Common myeloid progenitor, CD34-positive (primary cell): ENCODE measurements at regions not wholly inside any gene's neighbourhood (a gene's known extent, or its start where the extent isn't known, plus 50 kb on each side); places are given as distances from the start of the nearest gene placed in this dataset.

Experiments
- CTCF ChIA-PET: fragments of 350-600 bp; sonication (Branson Sonifier 250); formaldehyde crosslinking; loops from one replicate; lab custom pipeline; 2021; ENCODE audit warnings: antibody characterized with exemption; lab: Charles Lee
- POLR2A ChIA-PET: fragments of 350-600 bp; sonication (Branson Sonifier 250); formaldehyde crosslinking; loops from one replicate; lab custom pipeline; 2021; ENCODE audit warnings: antibody characterized with exemption; lab: Charles Lee
- DNase-seq, 3 donors: peaks; one replicate each; pipeline versions ENCODE4 v3.0.0 to v3.0.0-alpha.2; 2013
- H3K27ac ChIP-seq, 2 experiments: 1 replicate in 1 of 2; 2 replicates in 1 of 2; pipeline ENCODE4 v1.7.0; 2013; ENCODE audit warnings: inconsistent platforms in 2 of 2, low read length in 2 of 2, mild to moderate bottlenecking in 2 of 2, low read depth in 1 of 2, moderate library complexity in 1 of 2; ENCODE audit not compliant: severe bottlenecking in 2 of 2, insufficient read depth in 1 of 2, poor library complexity in 1 of 2
- H3K27me3 ChIP-seq, 5 experiments: replicated peaks in 2 of 5; 1 replicate in 3 of 5; 2 replicates in 2 of 5; pipeline versions ENCODE4 v1.6.1 to v1.7.0; 2013; ENCODE audit warnings: low read length in 4 of 5, mild to moderate bottlenecking in 2 of 5, moderate library complexity in 2 of 5, inconsistent platforms in 1 of 5; ENCODE audit not compliant: insufficient read depth in 5 of 5, control insufficient read depth in 4 of 5
- H3K36me3 ChIP-seq, 4 experiments: 1 replicate in 2 of 4; 2 replicates in 2 of 4; pipeline versions ENCODE4 v1.6.1 to v1.7.0; 2013; ENCODE audit warnings: low read length in 3 of 4, control low read depth in 1 of 4, mild to moderate bottlenecking in 1 of 4; ENCODE audit not compliant: control insufficient read depth in 4 of 4, insufficient read depth in 4 of 4
- H3K4me1 ChIP-seq, 4 experiments: 1 replicate in 3 of 4; 2 replicates in 1 of 4; pipeline versions ENCODE4 v1.6.1 to v1.7.1; 2013; ENCODE audit warnings: low read length in 3 of 4, mild to moderate bottlenecking in 3 of 4, control low read depth in 1 of 4, inconsistent platforms in 1 of 4, moderate library complexity in 1 of 4; ENCODE audit not compliant: control insufficient read depth in 4 of 4, insufficient read depth in 4 of 4; ENCODE audit errors: control extremely low read depth in 1 of 4
- H3K4me3 ChIP-seq, 7 experiments: 1 replicate in 4 of 7; 2 replicates in 3 of 7; pipeline versions ENCODE4 v1.5.1 to v1.7.0; 2013; ENCODE audit warnings: mild to moderate bottlenecking in 7 of 7, low read length in 6 of 7, moderate library complexity in 6 of 7, inconsistent platforms in 2 of 7, low read depth in 2 of 7, control low read depth in 1 of 7; ENCODE audit not compliant: insufficient read depth in 4 of 7, control insufficient read depth in 1 of 7; ENCODE audit errors: extremely low read depth in 1 of 7
- H3K9me3 ChIP-seq, 5 experiments: 1 replicate in 4 of 5; 2 replicates in 1 of 5; pipeline versions ENCODE4 v1.6.1 to v1.7.1; 2013; ENCODE audit warnings: low read length in 4 of 5, mild to moderate bottlenecking in 2 of 5, inconsistent platforms in 1 of 5, low read depth in 1 of 5, moderate library complexity in 1 of 5; ENCODE audit not compliant: control insufficient read depth in 4 of 5, insufficient read depth in 2 of 5; ENCODE audit errors: control extremely low read depth in 1 of 5
- WGBS: methylation state at CpG from one replicate; pipeline ENCODE4 v1.1.5; 2013; ENCODE audit not compliant: insufficient coverage; 5-methylcytosine and 5-hydroxymethylcytosine counted together

GRCh38 chr4:138104284-138104680 is 137.9 kb downstream of the SLC7A11 start:
- H3K36me3 ChIP-seq: no peaks in the 10 kb centered on the region
- POLR2A ChIA-PET: no interaction called here
- CTCF ChIA-PET: no interaction called here
- no peak for DNase-seq
- H3K27ac ChIP-seq: no peak overlapping the region
- H3K9me3 ChIP-seq: no peaks in the 10 kb centered on the region
- H3K27me3 ChIP-seq: peaks cover 0 to 5% (median 0%) of the 10 kb centered on the region in 5 experiments
- 97% methylated on average over 5 of the region's 6 CpGs for WGBS
- no peaks in the 10 kb centered on the region for H3K4me1 ChIP-seq
- H3K4me3 ChIP-seq: no peak overlapping the region

DNA sequence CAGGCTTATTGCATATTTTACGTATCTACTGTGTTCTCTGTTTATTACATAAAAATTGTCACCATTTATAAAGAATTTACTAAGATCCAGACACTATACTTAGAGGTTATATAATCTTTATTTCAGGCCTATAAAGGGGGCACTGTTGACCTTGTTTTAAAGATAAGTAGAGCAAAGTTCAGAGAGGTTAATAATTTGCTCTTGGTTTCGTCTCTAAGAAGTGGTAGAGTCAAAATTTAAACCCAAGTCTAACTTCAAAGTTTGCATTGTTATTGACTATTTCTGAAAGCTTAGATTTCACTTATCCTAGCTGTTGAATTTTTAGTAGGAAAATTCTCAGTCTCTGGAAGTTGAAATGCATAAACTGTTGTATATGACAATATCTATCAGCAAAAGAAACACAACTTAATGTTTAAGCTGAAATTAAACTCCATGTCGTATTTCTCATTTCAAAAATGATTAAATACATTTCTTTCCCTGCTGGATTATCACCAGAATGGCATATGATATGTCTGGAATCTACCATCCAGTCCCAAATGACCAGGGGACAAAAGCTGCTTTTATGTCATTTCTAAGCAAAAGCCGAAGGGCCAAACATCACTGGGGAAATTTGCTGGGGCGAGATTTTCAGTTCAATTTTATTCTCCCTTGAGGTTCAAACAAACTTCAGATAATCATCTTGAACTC is 138.4 kb downstream of the SLC7A11 start:
- Histone ChIP-seq H3K9me3 (no peaks in the 10 kb centered on the region), H3K36me3 (no peaks in the 10 kb centered on the region), H3K27ac (no peak overlapping the region), H3K27me3 (peaks cover 0 to 5% (median 0%) of the 10 kb centered on the region in 5 experiments), H3K4me3 (no peak overlapping the region), H3K4me1 (no peaks in the 10 kb centered on the region)
- CTCF ChIA-PET: no interaction called here
- DNase-seq: no peak
- 97% methylated on average over 3 of the region's 5 CpGs for WGBS
- POLR2A ChIA-PET: no interaction called here

- Histone ChIP-seq H3K36me3 (no peaks in the 10 kb centered on the region), H3K27me3 (peaks cover 0 to 17% (median 4%) of the 10 kb centered on the region in 5 experiments), H3K4me3 (no peak overlapping the region), H3K9me3 (no peaks in the 10 kb centered on the region), H3K4me1 (no peaks in the 10 kb centered on the region), H3K27ac (no peak overlapping the region)
- WGBS: no CpG with 5 or more reads among the region's 3 CpGs
- no peak for DNase-seq
- POLR2A ChIA-PET: no interaction called here
- CTCF ChIA-PET: no interaction called here
Observed at GRCh38 chr4:138099385-138099784, 142.8 kb downstream of the SLC7A11 start.

GRCh38 chr4:138097912-138098600 is 144.1 kb downstream of the SLC7A11 start:
- POLR2A ChIA-PET: no interaction called here
- Histone ChIP-seq H3K9me3 (no peaks in the 10 kb centered on the region), H3K27me3 (peaks cover 0 to 19% (median 4%) of the 10 kb centered on the region in 5 experiments), H3K27ac (no peak overlapping the region), H3K36me3 (no peaks in the 10 kb centered on the region), H3K4me1 (no peaks in the 10 kb centered on the region), H3K4me3 (no peak overlapping the region)
- CTCF ChIA-PET: no interaction called here
- 100% methylated on average over 2 of the region's 3 CpGs for whole genome bisulfite sequencing
- no peak for DNase-seq

DNA sequence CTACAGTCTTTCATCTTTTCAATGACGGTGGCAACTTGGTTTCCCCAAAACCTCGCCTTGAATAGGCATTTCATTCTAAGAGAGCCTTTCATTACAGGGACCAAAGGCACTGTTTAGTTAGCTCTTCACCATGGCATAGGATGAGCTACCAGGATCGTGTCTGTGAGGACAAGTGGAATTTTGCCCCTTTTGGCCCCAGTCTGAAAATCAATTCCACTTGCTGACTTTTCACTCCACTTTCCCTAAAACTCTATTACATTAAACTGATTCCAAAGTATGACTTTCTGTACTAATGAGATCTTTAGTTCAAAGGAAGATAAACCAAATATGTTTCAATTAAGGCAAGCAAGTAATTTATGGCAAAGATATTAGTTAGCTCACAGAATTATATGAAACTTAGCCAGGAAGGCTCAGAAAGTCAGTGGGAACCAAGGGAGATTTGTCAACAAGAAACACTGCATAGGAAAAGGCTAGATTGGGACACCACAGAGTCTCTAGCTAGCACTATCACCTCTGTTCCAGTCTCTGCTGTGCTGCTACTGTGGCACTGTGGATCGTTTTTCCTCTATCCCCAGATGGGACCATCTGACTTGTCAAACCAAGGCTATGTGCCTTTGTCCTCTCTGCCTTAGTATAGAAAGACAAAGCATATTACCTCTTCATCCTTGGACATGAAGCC is 145.6 kb downstream of the SLC7A11 start:
- H3K36me3 ChIP-seq: no peaks in the 10 kb centered on the region
- peaks cover 0 to 20% (median 5%) of the 10 kb centered on the region in 5 experiments for H3K27me3 ChIP-seq
- no peak for DNase-seq
- no peaks in the 10 kb centered on the region for H3K9me3 ChIP-seq
- CTCF ChIA-PET: interaction anchor here (0.6 kb wide), 1 partner anchor 63 kb away, joined by 3 read pairs; no protein-coding TSS in a partner anchor
- H3K27ac ChIP-seq: no peak overlapping the region
- 89% methylated on average over 4 of the region's 4 CpGs for WGBS
- POLR2A ChIA-PET: no interaction called here
- H3K4me3 ChIP-seq: no peak overlapping the region
- H3K4me1 ChIP-seq: no peaks in the 10 kb centered on the region

DNA sequence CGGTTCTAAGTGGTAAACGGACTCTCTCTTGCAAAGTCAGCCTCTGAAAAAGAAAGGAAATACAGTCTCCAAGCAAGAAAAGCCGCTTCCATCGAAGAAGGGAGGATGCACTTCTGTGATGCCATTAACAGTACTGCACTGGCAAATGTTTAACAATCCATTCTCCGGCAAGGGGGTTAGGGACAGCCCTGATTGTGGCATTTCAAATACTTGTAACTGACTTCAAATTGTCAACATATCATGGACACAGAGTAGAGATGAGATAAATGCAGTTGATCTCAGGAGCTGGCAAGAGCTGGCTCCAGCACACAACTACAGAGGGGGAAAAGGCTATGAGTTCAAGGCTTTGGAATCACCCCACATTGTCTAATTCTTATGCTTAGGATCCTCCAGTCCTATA is 146.8 kb downstream of the SLC7A11 start:
- no peak overlapping the region for H3K27ac ChIP-seq
- no peaks in the 10 kb centered on the region for H3K36me3 ChIP-seq
- DNase-seq: no peak
- H3K4me3 ChIP-seq: no peak overlapping the region
- H3K27me3 ChIP-seq: peaks cover 0 to 20% (median 5%) of the 10 kb centered on the region in 5 experiments
- WGBS: 98% methylated on average over 4 of the region's 5 CpGs
- H3K4me1 ChIP-seq: no peaks in the 10 kb centered on the region
- ChIA-PET CTCF (no interaction called here), POLR2A (no interaction called here)
- no peaks in the 10 kb centered on the region for H3K9me3 ChIP-seq

GRCh38 chr4:138092060-138092459 is 150.1 kb downstream of the SLC7A11 start:
- Histone ChIP-seq H3K36me3 (no peaks in the 10 kb centered on the region), H3K9me3 (no peaks in the 10 kb centered on the region), H3K4me3 (no peak overlapping the region), H3K4me1 (no peaks in the 10 kb centered on the region), H3K27me3 (peaks cover 0 to 20% (median 4%) of the 10 kb centered on the region in 5 experiments), H3K27ac (no peak overlapping the region)
- DNase-seq: no peak
- POLR2A ChIA-PET: no interaction called here
- 86% methylated on average over 4 of the region's 6 CpGs for WGBS
- CTCF ChIA-PET: interaction anchor here (2.2 kb wide), 1 partner anchor 20 kb away, joined by 14 read pairs; no protein-coding TSS in a partner anchor
